Panc1 (cell line): ENCODE measurements at regions not wholly inside any gene's neighbourhood (a gene's known extent, or its start where the extent isn't known, plus 50 kb on each side); places are given as distances from the start of the nearest gene placed in this dataset.

Experiments
- ATAC-seq: fragments of 200-7000 bp; cut with Tn5 transposase; 2 replicates; pipeline ENCODE4 v1.9.1; 2020; ENCODE audit warnings: mild to moderate bottlenecking, moderate library complexity
- BruUV-seq: library from RNA; stranded (reverse); fragments of 400-500 nt; replicated peaks from 2 replicates; lab custom pipeline; 2021; lab: Mats Ljungman, UMichigan
- CTCF ChIA-PET: fragments of 300-600 bp; sonication (Branson Sonifier 250); formaldehyde crosslinking; loops from one replicate; lab custom pipeline; 2022; ENCODE audit warnings: antibody characterized with exemption; lab: Charles Lee
- POLR2A ChIA-PET: fragments of 300-600 bp; sonication (Branson Sonifier 250); formaldehyde crosslinking; loops from one replicate; lab custom pipeline; 2022; ENCODE audit warnings: antibody characterized with exemption; lab: Charles Lee
- DNase-seq: peaks from one replicate; pipeline ENCODE4 v3.0.0-alpha.2; 2010; ENCODE audit warnings: low read depth, low spot score
- H3K27ac ChIP-seq: 2 replicates; pipeline ENCODE4 v1.5.1; 2011; ENCODE audit warnings: mild to moderate bottlenecking, low read length, inconsistent platforms
- H3K27me3 ChIP-seq: fragments of 200-500 bp; sonication (Bioruptor generic); 2 replicates; pipeline ENCODE4 v1.6.0; 2014; ENCODE audit warnings: low read length, inconsistent platforms; ENCODE audit not compliant: control insufficient read depth, insufficient read depth
- H3K36me3 ChIP-seq: fragments of 200-500 bp; sonication (Bioruptor generic); 2 replicates; pipeline ENCODE4 v1.5.1; 2014; ENCODE audit warnings: inconsistent platforms, mild to moderate bottlenecking, low read length, moderate library complexity; ENCODE audit not compliant: control insufficient read depth, insufficient read depth
- H3K4me1 ChIP-seq: 2 replicates; pipeline ENCODE4 v1.5.1; 2011; ENCODE audit warnings: inconsistent platforms, mild to moderate bottlenecking, low read length, moderate library complexity; ENCODE audit not compliant: control insufficient read depth, insufficient read depth
- H3K4me3 ChIP-seq, 2 experiments: 2 replicates each; pipeline ENCODE4 v1.5.1; 2011 to 2012; ENCODE audit warnings: low read depth in 2 of 2, low read length in 2 of 2, mild to moderate bottlenecking in 2 of 2, inconsistent platforms in 1 of 2, moderate library complexity in 1 of 2
- H3K9me3 ChIP-seq: fragments of 200-500 bp; sonication (Bioruptor generic); 2 replicates; pipeline ENCODE4 v1.5.1; 2014; ENCODE audit warnings: low read depth, mild to moderate bottlenecking, inconsistent platforms, low read length, moderate library complexity; ENCODE audit not compliant: control insufficient read depth, insufficient read depth
- POLR2AphosphoS5 ChIP-seq: IDR thresholded peaks from 2 replicates; pipeline ENCODE4 v1.6.1; 2012; ENCODE audit warnings: mild to moderate bottlenecking, low read depth, low read length, moderate library complexity
- SIN3A ChIP-seq: IDR thresholded peaks from 2 replicates; pipeline ENCODE4 v1.6.1; 2012; ENCODE audit warnings: low read depth, mild to moderate bottlenecking, low read length, moderate library complexity, borderline replicate concordance; ENCODE audit not compliant: insufficient read depth
- TCF7L2 ChIP-seq: IDR thresholded peaks from 2 replicates; pipeline ENCODE4 v1.6.1; 2011; ENCODE audit warnings: mild to moderate bottlenecking, low read depth, low read length, inconsistent platforms
- in situ Hi-C: cut with HindIII; loops from 2 replicates; pipeline ENCODE4 v1.10.0; 2016; ENCODE audit warnings: low sequenced_read_pairs, low pct_unique_long_range_greater_than_20kb
- intact Hi-C: fragments of 100-400 bp; cut with micrococcal nuclease; formaldehyde crosslinking; loops from one replicate; pipeline ENCODE4 v1.10.0; 2022; ENCODE audit not compliant: unreplicated experiment
- TF ChIP-seq, protein P1 (sequence below), 2 experiments: IDR thresholded peaks; 2 replicates each; pipeline ENCODE4 v1.6.1; 2011 to 2012; ENCODE audit warnings: low read depth in 2 of 2, control low read depth in 1 of 2, low read length in 1 of 2, mild to moderate bottlenecking in 1 of 2, moderate library complexity in 1 of 2; ENCODE audit not compliant: insufficient read depth in 1 of 2
- TF ChIP-seq, protein P2 (sequence below): fragments of 450-650 bp; IDR thresholded peaks from 2 replicates; pipeline ENCODE4 v1.5.1; 2017; ENCODE audit warnings: mild to moderate bottlenecking

DNA sequence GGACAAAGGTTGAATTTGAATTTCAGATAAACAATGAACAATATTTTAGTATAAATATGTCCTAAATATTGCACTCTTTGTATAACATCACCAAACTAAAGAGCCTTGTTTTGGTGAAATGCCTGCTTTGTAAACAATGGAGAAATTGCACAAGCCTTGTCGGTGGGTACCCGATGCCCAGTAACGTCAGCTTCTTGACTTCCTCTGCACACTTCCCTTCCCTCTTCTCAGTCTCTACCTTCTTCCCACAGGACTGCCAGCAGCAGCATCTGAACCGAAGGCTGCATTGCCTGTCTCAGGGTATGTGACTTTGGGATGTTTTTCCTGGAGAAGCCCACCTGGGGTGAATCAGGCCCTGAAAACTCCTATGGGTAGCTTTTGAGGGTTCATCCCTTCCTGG, 113.9 kb downstream of the UTP18 start:
- H3K27ac ChIP-seq, result no peak overlapping the region
- in situ Hi-C loops, result no loop called here
- ATAC-seq (no peak), DNase-seq (no peak)
- intact Hi-C loops, result loop anchor here (5.0 to 10.0 kb wide), 2 partner anchors 388 to 731 kb away; no protein-coding TSS in a partner anchor
- POLR2A ChIA-PET, result interaction anchor here (0.5 kb wide), 1 partner anchor 207 kb away, joined by 6 read pairs; no protein-coding TSS in a partner anchor
- no peaks in the 10 kb centered on the region for H3K27me3 ChIP-seq
- H3K36me3 ChIP-seq, result no peaks in the 10 kb centered on the region; the same call in 1 of the 2 replicates
- H3K9me3 ChIP-seq, result no peaks in the 10 kb centered on the region
- no TSS peak for BruUV-seq
- no peaks in the 10 kb centered on the region for H3K4me1 ChIP-seq
- no peak for TF ChIP-seq TCF7L2
- TF ChIP-seq, protein P1, sequence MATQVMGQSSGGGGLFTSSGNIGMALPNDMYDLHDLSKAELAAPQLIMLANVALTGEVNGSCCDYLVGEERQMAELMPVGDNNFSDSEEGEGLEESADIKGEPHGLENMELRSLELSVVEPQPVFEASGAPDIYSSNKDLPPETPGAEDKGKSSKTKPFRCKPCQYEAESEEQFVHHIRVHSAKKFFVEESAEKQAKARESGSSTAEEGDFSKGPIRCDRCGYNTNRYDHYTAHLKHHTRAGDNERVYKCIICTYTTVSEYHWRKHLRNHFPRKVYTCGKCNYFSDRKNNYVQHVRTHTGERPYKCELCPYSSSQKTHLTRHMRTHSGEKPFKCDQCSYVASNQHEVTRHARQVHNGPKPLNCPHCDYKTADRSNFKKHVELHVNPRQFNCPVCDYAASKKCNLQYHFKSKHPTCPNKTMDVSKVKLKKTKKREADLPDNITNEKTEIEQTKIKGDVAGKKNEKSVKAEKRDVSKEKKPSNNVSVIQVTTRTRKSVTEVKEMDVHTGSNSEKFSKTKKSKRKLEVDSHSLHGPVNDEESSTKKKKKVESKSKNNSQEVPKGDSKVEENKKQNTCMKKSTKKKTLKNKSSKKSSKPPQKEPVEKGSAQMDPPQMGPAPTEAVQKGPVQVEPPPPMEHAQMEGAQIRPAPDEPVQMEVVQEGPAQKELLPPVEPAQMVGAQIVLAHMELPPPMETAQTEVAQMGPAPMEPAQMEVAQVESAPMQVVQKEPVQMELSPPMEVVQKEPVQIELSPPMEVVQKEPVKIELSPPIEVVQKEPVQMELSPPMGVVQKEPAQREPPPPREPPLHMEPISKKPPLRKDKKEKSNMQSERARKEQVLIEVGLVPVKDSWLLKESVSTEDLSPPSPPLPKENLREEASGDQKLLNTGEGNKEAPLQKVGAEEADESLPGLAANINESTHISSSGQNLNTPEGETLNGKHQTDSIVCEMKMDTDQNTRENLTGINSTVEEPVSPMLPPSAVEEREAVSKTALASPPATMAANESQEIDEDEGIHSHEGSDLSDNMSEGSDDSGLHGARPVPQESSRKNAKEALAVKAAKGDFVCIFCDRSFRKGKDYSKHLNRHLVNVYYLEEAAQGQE (IDR thresholded peaks at IDR 0.05; ENCODE audit: insufficient read depth in 1 of 2, low read depth in 2 of 2, low read length in 1 of 2), result no peak
- no peak for TF ChIP-seq SIN3A
- TF ChIP-seq, protein P2, sequence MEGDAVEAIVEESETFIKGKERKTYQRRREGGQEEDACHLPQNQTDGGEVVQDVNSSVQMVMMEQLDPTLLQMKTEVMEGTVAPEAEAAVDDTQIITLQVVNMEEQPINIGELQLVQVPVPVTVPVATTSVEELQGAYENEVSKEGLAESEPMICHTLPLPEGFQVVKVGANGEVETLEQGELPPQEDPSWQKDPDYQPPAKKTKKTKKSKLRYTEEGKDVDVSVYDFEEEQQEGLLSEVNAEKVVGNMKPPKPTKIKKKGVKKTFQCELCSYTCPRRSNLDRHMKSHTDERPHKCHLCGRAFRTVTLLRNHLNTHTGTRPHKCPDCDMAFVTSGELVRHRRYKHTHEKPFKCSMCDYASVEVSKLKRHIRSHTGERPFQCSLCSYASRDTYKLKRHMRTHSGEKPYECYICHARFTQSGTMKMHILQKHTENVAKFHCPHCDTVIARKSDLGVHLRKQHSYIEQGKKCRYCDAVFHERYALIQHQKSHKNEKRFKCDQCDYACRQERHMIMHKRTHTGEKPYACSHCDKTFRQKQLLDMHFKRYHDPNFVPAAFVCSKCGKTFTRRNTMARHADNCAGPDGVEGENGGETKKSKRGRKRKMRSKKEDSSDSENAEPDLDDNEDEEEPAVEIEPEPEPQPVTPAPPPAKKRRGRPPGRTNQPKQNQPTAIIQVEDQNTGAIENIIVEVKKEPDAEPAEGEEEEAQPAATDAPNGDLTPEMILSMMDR, result no peak
- TF ChIP-seq POLR2AphosphoS5, result no peak
- no peak overlapping the region for H3K4me3 ChIP-seq
- CTCF ChIA-PET, result no interaction called here

DNA sequence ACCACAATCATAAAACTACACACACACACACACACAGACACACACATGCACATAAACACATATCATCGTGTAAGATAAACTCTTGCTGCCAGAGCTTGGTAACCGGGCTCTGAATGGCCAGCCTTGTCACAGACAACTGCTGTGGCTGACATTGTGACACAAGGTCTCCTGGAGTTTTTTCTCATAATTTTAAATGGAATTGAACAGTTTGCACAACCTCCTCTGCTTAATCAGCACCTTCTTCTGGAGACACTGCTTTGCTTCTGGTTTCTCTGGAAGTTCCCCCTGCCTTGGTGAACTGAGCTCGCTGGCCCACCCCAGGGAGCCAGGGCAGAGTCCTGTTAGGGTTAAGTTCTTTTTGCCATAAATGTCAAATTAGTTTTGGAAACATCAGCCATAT, 115.4 kb downstream of the UTP18 start:
- intact Hi-C loops (loop anchor here (10.0 kb wide), 1 partner anchor 729 kb away; no protein-coding TSS in a partner anchor), in situ Hi-C loops (no loop called here)
- TF ChIP-seq, protein P1 (IDR thresholded peaks at IDR 0.05; ENCODE audit: insufficient read depth in 1 of 2, low read depth in 2 of 2, low read length in 1 of 2), result no peak
- no peak for TF ChIP-seq POLR2AphosphoS5
- TF ChIP-seq SIN3A, result no peak
- no peak for TF ChIP-seq TCF7L2
- TF ChIP-seq, protein P2, result no peak
- POLR2A ChIA-PET, result no interaction called here
- no peaks in the 10 kb centered on the region; the same call in 1 of the 2 replicates for H3K36me3 ChIP-seq
- DNase-seq (no peak), ATAC-seq (no peak)
- H3K4me1 ChIP-seq, result no peaks in the 10 kb centered on the region
- CTCF ChIA-PET, result no interaction called here
- H3K4me3 ChIP-seq, result no peak overlapping the region
- H3K27me3 ChIP-seq, result peaks cover 3% of the 10 kb centered on the region; the same call in 1 of the 2 replicates
- H3K9me3 ChIP-seq, result no peaks in the 10 kb centered on the region
- no peak overlapping the region for H3K27ac ChIP-seq
- BruUV-seq, result no TSS peak
